HCT116 (cell line): ENCODE measurements at regions not wholly inside any gene's neighbourhood (a gene's known extent, or its start where the extent isn't known, plus 50 kb on each side); places are given as distances from the start of the nearest gene placed in this dataset.

Experiments used
- CBX3 ChIP-seq: IDR thresholded peaks from 2 replicates; pipeline ENCODE4 v1.6.1; 2012; ENCODE audit warnings: low read depth
- CEBPB ChIP-seq: IDR thresholded peaks from 2 replicates; pipeline ENCODE4 v1.6.1; 2012; ENCODE audit warnings: low read depth
- CTCF ChIP-seq, 3 experiments: fragments of 200-600 bp in 1 of 3; sonication (generic) in 1 of 3; IDR thresholded peaks in 2 of 3; conservative IDR thresholded peaks in 1 of 3; 2 replicates each; pipeline ENCODE4 v1.5.1; 2012 to 2017; ENCODE audit warnings: low read depth in 2 of 3, low read length in 2 of 3, antibody characterized with exemption in 1 of 3, borderline replicate concordance in 1 of 3, control low read depth in 1 of 3, mild to moderate bottlenecking in 1 of 3, mixed read lengths in 1 of 3, mixed run types in 1 of 3, moderate library complexity in 1 of 3; ENCODE audit not compliant: insufficient read depth in 1 of 3
- EZH2 ChIP-seq: fragments of 200-600 bp; sonication (generic); IDR thresholded peaks from 2 replicates; pipeline ENCODE4 v1.6.1; 2017; ENCODE audit warnings: antibody characterized with exemption, mixed run types
- EZH2phosphoT487 ChIP-seq: fragments of 200-600 bp; IDR thresholded peaks from 2 replicates; pipeline ENCODE4 v1.6.1; 2018; ENCODE audit warnings: antibody characterized with exemption, borderline replicate concordance
- MAX ChIP-seq: IDR thresholded peaks from 2 replicates; pipeline ENCODE4 v1.6.1; 2012
- POLR2A ChIP-seq: IDR thresholded peaks from 2 replicates; pipeline ENCODE4 v1.7.0; 2011; ENCODE audit warnings: borderline replicate concordance; ENCODE audit not compliant: insufficient read depth, insufficient read length; ENCODE audit errors: extremely low read depth
- POLR2AphosphoS5 ChIP-seq: IDR thresholded peaks from 2 replicates; pipeline ENCODE4 v1.6.1; 2011; ENCODE audit warnings: mild to moderate bottlenecking, low read depth, low read length, moderate library complexity
- RAD21 ChIP-seq: IDR thresholded peaks from 2 replicates; pipeline ENCODE4 v1.6.1; 2012; ENCODE audit warnings: low read depth, mild to moderate bottlenecking
- REST ChIP-seq: IDR thresholded peaks from 2 replicates; pipeline ENCODE4 v1.6.1; 2012; ENCODE audit warnings: low read depth
- YY1 ChIP-seq: IDR thresholded peaks from 2 replicates; pipeline ENCODE4 v1.6.1; 2011; ENCODE audit warnings: low read length, low read depth, moderate library complexity, mild to moderate bottlenecking; ENCODE audit not compliant: insufficient replicate concordance; ENCODE audit errors: extremely low read depth
- ZFX ChIP-seq: fragments of 450-650 bp; IDR thresholded peaks from 2 replicates; pipeline ENCODE4 v1.6.1; 2017
- ZNF274 ChIP-seq: fragments of 200-500 bp; sonication (Bioruptor generic); IDR thresholded peaks from 2 replicates; pipeline ENCODE4 v1.6.1; 2014; ENCODE audit warnings: mild to moderate bottlenecking, low read depth, low read length, inconsistent platforms

- TF ChIP-seq CTCF (IDR thresholded peaks at IDR 0.05 in 2 of 3, conservative IDR thresholded peaks at IDR 0.05 in 1 of 3; ENCODE audit: borderline replicate concordance in 1 of 3, insufficient read depth in 1 of 3, low read depth in 2 of 3, low read length in 2 of 3) (no peak), RAD21 (no peak), CEBPB (no peak), EZH2 (no peak), MAX (no peak), ZFX (no peak), POLR2A (no peak), CBX3 (no peak), EZH2phosphoT487 (no peak), REST (no peak), YY1 (no peak), POLR2AphosphoS5 (no peak), ZNF274 (no peak)
Observed at GRCh38 chr18:78240101-78240500, 739.5 kb upstream of the SALL3 start.
